ENCODE measurements at regions not wholly inside any gene's neighbourhood (a gene's known extent, or its start where the extent isn't known, plus 50 kb on each side); places are given as distances from the start of the nearest gene placed in this dataset.
"Not testable (repeated sequence)": the region's sequence is repeated elsewhere in the genome, so short reads cannot be mapped to it uniquely, and the experiment has no call there.

- H3K4me3 ChIP-seq, result no peak overlapping the region
- no peak for DNase-seq
- no peaks in the 10 kb centered on the region for H3K27me3 ChIP-seq
- no peak for ATAC-seq
- no peaks in the 10 kb centered on the region for H3K9me3 ChIP-seq
- no peaks in the 10 kb centered on the region for H3K36me3 ChIP-seq
- TF ChIP-seq, protein P1, sequence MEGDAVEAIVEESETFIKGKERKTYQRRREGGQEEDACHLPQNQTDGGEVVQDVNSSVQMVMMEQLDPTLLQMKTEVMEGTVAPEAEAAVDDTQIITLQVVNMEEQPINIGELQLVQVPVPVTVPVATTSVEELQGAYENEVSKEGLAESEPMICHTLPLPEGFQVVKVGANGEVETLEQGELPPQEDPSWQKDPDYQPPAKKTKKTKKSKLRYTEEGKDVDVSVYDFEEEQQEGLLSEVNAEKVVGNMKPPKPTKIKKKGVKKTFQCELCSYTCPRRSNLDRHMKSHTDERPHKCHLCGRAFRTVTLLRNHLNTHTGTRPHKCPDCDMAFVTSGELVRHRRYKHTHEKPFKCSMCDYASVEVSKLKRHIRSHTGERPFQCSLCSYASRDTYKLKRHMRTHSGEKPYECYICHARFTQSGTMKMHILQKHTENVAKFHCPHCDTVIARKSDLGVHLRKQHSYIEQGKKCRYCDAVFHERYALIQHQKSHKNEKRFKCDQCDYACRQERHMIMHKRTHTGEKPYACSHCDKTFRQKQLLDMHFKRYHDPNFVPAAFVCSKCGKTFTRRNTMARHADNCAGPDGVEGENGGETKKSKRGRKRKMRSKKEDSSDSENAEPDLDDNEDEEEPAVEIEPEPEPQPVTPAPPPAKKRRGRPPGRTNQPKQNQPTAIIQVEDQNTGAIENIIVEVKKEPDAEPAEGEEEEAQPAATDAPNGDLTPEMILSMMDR (IDR thresholded peaks at IDR 0.05), result no peak
- no peaks in the 10 kb centered on the region for H3K4me1 ChIP-seq
- no peak overlapping the region for H3K27ac ChIP-seq
- intact Hi-C loops (cut with DNase I), result no loop called here
Measured at GRCh38 chr15:38115121-38115520, 137.5 kb upstream of the SPRED1 start.

GRCh38 chr15:38117781-38118180, 134.9 kb upstream of the SPRED1 start:
- Histone ChIP-seq H3K9me3 (no peaks in the 10 kb centered on the region), H3K27me3 (no peaks in the 10 kb centered on the region), H3K36me3 (no peaks in the 10 kb centered on the region), H3K4me1 (no peaks in the 10 kb centered on the region), H3K27ac (no peak overlapping the region), H3K4me3 (no peak overlapping the region)
- DNase-seq, result no peak
- TF ChIP-seq, protein P1 (IDR thresholded peaks at IDR 0.05), result no peak
- no peak for ATAC-seq
- intact Hi-C loops (cut with DNase I), result no loop called here

DNA sequence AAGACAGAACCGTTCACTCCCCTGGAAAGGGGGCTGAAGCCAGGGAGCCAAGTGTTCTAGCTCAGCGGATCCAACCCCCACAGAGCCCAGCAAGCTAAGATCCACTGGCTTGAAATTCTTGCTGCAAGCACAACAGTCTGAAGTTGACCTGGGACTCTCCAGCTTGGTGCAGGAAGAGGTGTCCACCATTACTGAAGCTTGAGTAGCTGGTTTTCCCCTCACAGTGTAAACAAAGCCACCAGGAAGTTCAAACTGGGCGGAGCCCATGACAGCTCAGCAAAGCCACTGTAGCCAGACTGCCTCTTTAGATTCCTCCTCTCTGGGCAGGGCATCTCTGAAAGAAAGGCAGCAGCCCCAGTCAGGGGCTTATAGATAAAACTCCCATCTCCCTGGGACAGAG, 132.8 kb upstream of the SPRED1 start:
- ATAC-seq; H3K4me3 ChIP-seq; H3K4me1 ChIP-seq; H3K9me3 ChIP-seq; intact Hi-C loops (cut with DNase I); H3K27me3 ChIP-seq; H3K36me3 ChIP-seq; H3K27ac ChIP-seq: not testable (repeated sequence)
- peak in 1 of 4 donors; percentile 54 for DNase-seq

GRCh38 chr15:38127306-38127771, 125.3 kb upstream of the SPRED1 start:
- TF ChIP-seq, protein P1 (IDR thresholded peaks at IDR 0.05), result no peak
- Histone ChIP-seq H3K4me3 (no peak overlapping the region), H3K27me3 (no peaks in the 10 kb centered on the region), H3K9me3 (no peaks in the 10 kb centered on the region), H3K36me3 (no peaks in the 10 kb centered on the region), H3K27ac (peak overlapping the region in 1 of 2 donors; percentile 80), H3K4me1 (peaks cover 0 to 41% of the 10 kb centered on the region in 2 donors)
- intact Hi-C loops (cut with DNase I), result no loop called here
- no peak for DNase-seq
- ATAC-seq, result no peak

- Histone ChIP-seq H3K4me1 (peaks cover 0 to 41% of the 10 kb centered on the region in 2 donors), H3K27ac (peak overlapping the region in 1 of 2 donors; percentile 80), H3K27me3 (no peaks in the 10 kb centered on the region), H3K4me3 (no peak overlapping the region), H3K36me3 (no peaks in the 10 kb centered on the region), H3K9me3 (no peaks in the 10 kb centered on the region)
- intact Hi-C loops (cut with DNase I), result no loop called here
- TF ChIP-seq, protein P1 (IDR thresholded peaks at IDR 0.05), result no peak
- no peak for DNase-seq
- no peak for ATAC-seq
Measured at GRCh38 chr15:38128341-38128781, 124.3 kb upstream of the SPRED1 start.

- no peaks in the 10 kb centered on the region for H3K27me3 ChIP-seq
- H3K36me3 ChIP-seq, result no peaks in the 10 kb centered on the region
- H3K4me3 ChIP-seq, result no peak overlapping the region
- DNase-seq (no peak), ATAC-seq (no peak)
- TF ChIP-seq, protein P1 (IDR thresholded peaks at IDR 0.05), result no peak
- intact Hi-C loops (cut with DNase I), result no loop called here
- no peaks in the 10 kb centered on the region for H3K9me3 ChIP-seq
- H3K4me1 ChIP-seq, result peaks cover 0 to 41% of the 10 kb centered on the region in 2 donors
- peak overlapping the region; percentile 61 to 80 for H3K27ac ChIP-seq
Measured at GRCh38 chr15:38128921-38129320, 123.7 kb upstream of the SPRED1 start.

All from left lung (tissue), 4 donors.